Sigmoid colon (tissue), 4 donors: ENCODE measurements at regions not wholly inside any gene's neighbourhood (a gene's known extent, or its start where the extent isn't known, plus 50 kb on each side); places are given as distances from the start of the nearest gene placed in this dataset.

Source experiments
- CTCF ChIP-seq, 4 experiments: fragments of 450-650 bp in 3 of 4; fragments of 200-600 bp in 1 of 4; IDR thresholded peaks; one replicate each; pipeline ENCODE4 v1.5.1; 2016 to 2019; ENCODE audit warnings: antibody characterized with exemption in 4 of 4, mild to moderate bottlenecking in 3 of 4, moderate library complexity in 2 of 4
- POLR2A ChIP-seq, 2 donors: fragments of 450-650 bp; IDR thresholded peaks; one replicate each; pipeline ENCODE4 v1.6.1; 2016; ENCODE audit warnings: antibody characterized with exemption in 2 of 2, mild to moderate bottlenecking in 2 of 2, moderate library complexity in 2 of 2
- POLR2AphosphoS5 ChIP-seq, 4 donors: sonication (generic); formaldehyde crosslinking; IDR thresholded peaks; one replicate each; pipeline ENCODE4 v1.6.1; 2017; ENCODE audit warnings: antibody characterized with exemption in 4 of 4

GRCh38 chr15:62953496-62954045, 89.0 kb upstream of the TPM1 start:
- TF ChIP-seq CTCF (IDR thresholded peaks at IDR 0.05) = no peak
- no peak for TF ChIP-seq POLR2AphosphoS5 (IDR thresholded peaks at IDR 0.05)
- TF ChIP-seq POLR2A (IDR thresholded peaks at IDR 0.05) = no peak
